CD14-positive monocyte (primary cell): ENCODE measurements at regions not wholly inside any gene's neighbourhood (a gene's known extent, or its start where the extent isn't known, plus 50 kb on each side); places are given as distances from the start of the nearest gene placed in this dataset.

Source experiments
- DNase-seq, 3 donors: peaks; one replicate each; pipeline ENCODE4 v3.0.0-alpha.2; 2011 to 2022
- H2AFZ ChIP-seq: 2 replicates; pipeline ENCODE4 v1.6.0; 2012; ENCODE audit warnings: mild to moderate bottlenecking, low read depth, low read length, inconsistent platforms; ENCODE audit not compliant: insufficient read depth, poor library complexity, severe bottlenecking
- H3K27ac ChIP-seq, 2 donors: 1 replicate in 1 of 2; 2 replicates in 1 of 2; pipeline ENCODE4 v1.5.1; 2012 to 2013; ENCODE audit warnings: low read length in 2 of 2, control low read depth in 1 of 2, inconsistent platforms in 1 of 2, low read depth in 1 of 2, mild to moderate bottlenecking in 1 of 2
- H3K27me3 ChIP-seq, 2 donors: one replicate each; pipeline versions ENCODE4 v1.6.0 to v1.6.1; 2011 to 2013; ENCODE audit warnings: low read length in 2 of 2; ENCODE audit not compliant: control insufficient read depth in 2 of 2, insufficient read depth in 2 of 2
- H3K36me3 ChIP-seq, 2 donors: replicated peaks in 1 of 2; 1 replicate in 1 of 2; 2 replicates in 1 of 2; pipeline versions ENCODE4 v1.5.1 to v1.6.1; 2012 to 2013; ENCODE audit warnings: low read length in 2 of 2, control low read depth in 1 of 2, inconsistent platforms in 1 of 2, mild to moderate bottlenecking in 1 of 2; ENCODE audit not compliant: insufficient read depth in 2 of 2, control insufficient read depth in 1 of 2
- H3K4me1 ChIP-seq, 2 donors: 1 replicate in 1 of 2; 2 replicates in 1 of 2; pipeline versions ENCODE4 v1.5.1 to v1.6.1; 2012 to 2013; ENCODE audit warnings: low read length in 2 of 2, control low read depth in 1 of 2, inconsistent platforms in 1 of 2, mild to moderate bottlenecking in 1 of 2, moderate library complexity in 1 of 2; ENCODE audit not compliant: insufficient read depth in 2 of 2, control insufficient read depth in 1 of 2
- H3K4me2 ChIP-seq: replicated peaks from 2 replicates; pipeline ENCODE3; 2012; ENCODE audit warnings: low read length, moderate library complexity, mild to moderate bottlenecking; ENCODE audit not compliant: poor library complexity, severe bottlenecking; ENCODE audit errors: extremely low read depth
- H3K4me3 ChIP-seq, 3 experiments: fragments of 200-600 bp in 1 of 3; sonication (generic) in 1 of 3; replicated peaks in 1 of 3; 1 replicate in 2 of 3; 2 replicates in 1 of 3; pipeline ENCODE4 v1.5.1; 2011 to 2013; ENCODE audit warnings: low read length in 3 of 3, mild to moderate bottlenecking in 3 of 3, control low read depth in 2 of 3, low read depth in 2 of 3, inconsistent platforms in 1 of 3, moderate library complexity in 1 of 3
- H3K79me2 ChIP-seq: 2 replicates; pipeline ENCODE4 v1.6.0; 2012; ENCODE audit warnings: mild to moderate bottlenecking, control low read depth, inconsistent platforms, low read length, moderate library complexity; ENCODE audit not compliant: insufficient read depth
- H3K9ac ChIP-seq: 2 replicates; pipeline ENCODE4 v1.6.0; 2017; ENCODE audit warnings: low read length, mild to moderate bottlenecking; ENCODE audit not compliant: insufficient read depth, poor library complexity, severe bottlenecking
- H3K9me3 ChIP-seq, 2 donors: replicated peaks in 1 of 2; 1 replicate in 1 of 2; 2 replicates in 1 of 2; pipeline versions ENCODE4 v1.5.1 to v1.6.1; 2012 to 2013; ENCODE audit warnings: low read length in 2 of 2, control low read depth in 1 of 2; ENCODE audit not compliant: control insufficient read depth in 1 of 2, insufficient read depth in 1 of 2
- H4K20me1 ChIP-seq: 2 replicates; pipeline ENCODE4 v1.6.0; 2012; ENCODE audit warnings: mild to moderate bottlenecking, low read length, control low read depth, moderate library complexity; ENCODE audit not compliant: insufficient read depth
- H3K27ac Mint-ChIP-seq, 7 donors: one replicate each; pipeline ENCODE4 v1.8.0; 2020; ENCODE audit warnings: mild to moderate bottlenecking in 7 of 7, mixed read lengths in 7 of 7, moderate library complexity in 6 of 7, inconsistent platforms in 2 of 7
- H3K27me3 Mint-ChIP-seq, 3 donors: one replicate each; pipeline ENCODE4 v1.8.0; 2021 to 2022; ENCODE audit warnings: low read depth in 3 of 3, mild to moderate bottlenecking in 3 of 3, mixed read lengths in 3 of 3, moderate library complexity in 3 of 3, inconsistent platforms in 1 of 3
- H3K36me3 Mint-ChIP-seq, 2 donors: one replicate each; pipeline ENCODE4 v1.8.0; 2020; ENCODE audit warnings: mixed read lengths in 2 of 2, inconsistent platforms in 1 of 2, mild to moderate bottlenecking in 1 of 2
- H3K4me1 Mint-ChIP-seq: one replicate; pipeline ENCODE4 v1.8.0; 2020; ENCODE audit warnings: mild to moderate bottlenecking, mixed read lengths
- H3K4me3 Mint-ChIP-seq, 2 donors: one replicate each; pipeline ENCODE4 v1.8.0; 2020; ENCODE audit warnings: mild to moderate bottlenecking in 2 of 2, mixed read lengths in 2 of 2, moderate library complexity in 1 of 2
- H3K9me3 Mint-ChIP-seq, 7 donors: one replicate each; pipeline ENCODE4 v1.8.0; 2020 to 2022; ENCODE audit warnings: mixed read lengths in 7 of 7, mild to moderate bottlenecking in 6 of 7, moderate library complexity in 6 of 7, inconsistent platforms in 2 of 7
- CTCF ChIP-seq: fragments of 200-600 bp; IDR thresholded peaks from one replicate; pipeline ENCODE4 v1.8.0; 2022; ENCODE audit warnings: antibody characterized with exemption, mild to moderate bottlenecking
- WGBS: methylation state at CpG from one replicate; pipeline ENCODE4 v1.1.5; 2013; ENCODE audit warnings: missing lambda C conversion rate; ENCODE audit not compliant: insufficient coverage; 5-methylcytosine and 5-hydroxymethylcytosine counted together
- intact Hi-C, 2 donors: fragments of 100-400 bp; cut with micrococcal nuclease; formaldehyde crosslinking; loops; one replicate each; pipeline versions ENCODE4 v1.15.0 to v1.15.1; 2023

GRCh38 chr2:12257476-12257875 is 459.3 kb upstream of the TRIB2 start:
- no peak overlapping the region for H3K9ac ChIP-seq
- TF ChIP-seq CTCF: no peak
- Mint-ChIP-seq H3K36me3 (no peaks in the 10 kb centered on the region), H3K9me3 (peaks cover 0 to 6% (median 0%) of the 10 kb centered on the region in 7 donors), H3K27ac (no peak overlapping the region), H3K4me3 (no peak overlapping the region), H3K4me1 (no peaks in the 10 kb centered on the region), H3K27me3 (peaks cover 1 to 6% (median 2%) of the 10 kb centered on the region in 3 donors)
- H3K79me2 ChIP-seq: no peaks in the 10 kb centered on the region
- no peak overlapping the region for H3K27ac ChIP-seq
- intact Hi-C loops: no loop called here
- H3K4me3 ChIP-seq: no peak overlapping the region
- H3K36me3 ChIP-seq: no peaks in the 10 kb centered on the region
- H3K27me3 ChIP-seq: no peaks in the 10 kb centered on the region
- H3K4me2 ChIP-seq: no peak overlapping the region
- H2AFZ ChIP-seq: no peak overlapping the region
- no peaks in the 10 kb centered on the region for H4K20me1 ChIP-seq
- DNase-seq: no peak
- 93% methylated on average over 2 of the region's 3 CpGs for whole genome bisulfite sequencing
- H3K9me3 ChIP-seq: no peaks in the 10 kb centered on the region
- no peaks in the 10 kb centered on the region for H3K4me1 ChIP-seq

- no peaks in the 10 kb centered on the region for H3K4me1 ChIP-seq
- no peak overlapping the region for H3K4me2 ChIP-seq
- H3K4me1 Mint-ChIP-seq: peaks cover 4% of the 10 kb centered on the region
- DNase-seq: no peak
- H3K36me3 Mint-ChIP-seq: no peaks in the 10 kb centered on the region
- no peak overlapping the region for H3K27ac ChIP-seq
- intact Hi-C loops: no loop called here
- no peaks in the 10 kb centered on the region for H3K36me3 ChIP-seq
- TF ChIP-seq CTCF: no peak
- H3K27me3 ChIP-seq: no peaks in the 10 kb centered on the region
- no peaks in the 10 kb centered on the region for H3K9me3 ChIP-seq
- no peaks in the 10 kb centered on the region for H3K79me2 ChIP-seq
- no peak overlapping the region for H2AFZ ChIP-seq
- no peaks in the 10 kb centered on the region for H4K20me1 ChIP-seq
- no peak overlapping the region for H3K4me3 ChIP-seq
- peaks cover 2 to 6% (median 4%) of the 10 kb centered on the region in 3 donors for H3K27me3 Mint-ChIP-seq
- H3K9me3 Mint-ChIP-seq: peaks cover 0 to 6% (median 0%) of the 10 kb centered on the region in 7 donors
- 92% methylated on average over 1 of the region's 3 CpGs for WGBS
- no peak overlapping the region for H3K4me3 Mint-ChIP-seq
- H3K27ac Mint-ChIP-seq: no peak overlapping the region
- no peak overlapping the region for H3K9ac ChIP-seq
Observed at GRCh38 chr2:12259493-12259892, 457.2 kb upstream of the TRIB2 start.
